Suprapubic skin (tissue), 3 donors: ENCODE measurements at regions not wholly inside any gene's neighbourhood (a gene's known extent, or its start where the extent isn't known, plus 50 kb on each side); places are given as distances from the start of the nearest gene placed in this dataset.

Experiments
- CTCF ChIP-seq, 2 donors: fragments of 200-600 bp in 1 of 2; fragments of 450-650 bp in 1 of 2; sonication (generic) in 1 of 2; IDR thresholded peaks; one replicate each; pipeline ENCODE4 v1.5.1; 2016 to 2019; ENCODE audit warnings: antibody characterized with exemption in 2 of 2, mild to moderate bottlenecking in 1 of 2, moderate library complexity in 1 of 2
- POLR2AphosphoS5 ChIP-seq, 3 donors: sonication (generic); formaldehyde crosslinking; IDR thresholded peaks; one replicate each; pipeline ENCODE4 v1.6.1; 2017; ENCODE audit warnings: antibody characterized with exemption in 3 of 3

- TF ChIP-seq CTCF (IDR thresholded peaks at IDR 0.05): no peak
- TF ChIP-seq POLR2AphosphoS5 (IDR thresholded peaks at IDR 0.05): no peak
Observed at GRCh38 chr12:67202678-67203012, 66.5 kb upstream of the CAND1 start.
